H1 (cell line): ENCODE measurements at regions not wholly inside any gene's neighbourhood (a gene's known extent, or its start where the extent isn't known, plus 50 kb on each side); places are given as distances from the start of the nearest gene placed in this dataset.

Experiments
- CBX5 ChIP-seq: fragments of 300-800, 300-1000 bp; sonication (generic); IDR thresholded peaks from 2 replicates; pipeline ENCODE4 v1.7.1; 2016; ENCODE audit warnings: antibody characterized with exemption, low read length, low read depth
- CHD2 ChIP-seq: IDR thresholded peaks from 2 replicates; pipeline ENCODE4 v1.6.1; 2012; ENCODE audit warnings: low read length, improper control_type of control experiment
- CHD7 ChIP-seq: fragments of 300-600 bp; sonication (generic); IDR thresholded peaks from 2 replicates; pipeline ENCODE4 v1.7.1; 2012; ENCODE audit warnings: low read length, moderate library complexity, mild to moderate bottlenecking, inconsistent platforms; ENCODE audit not compliant: insufficient replicate concordance
- CTCF ChIP-seq, 3 experiments: IDR thresholded peaks; 1 replicate in 2 of 3; 2 replicates in 1 of 3; pipeline versions ENCODE4 v1.5.1 to v1.6.1; 2011; ENCODE audit warnings: low read length in 3 of 3, mild to moderate bottlenecking in 3 of 3, inconsistent platforms in 2 of 3, low read depth in 1 of 3, moderate library complexity in 1 of 3; ENCODE audit not compliant: insufficient read depth in 1 of 3; ENCODE audit errors: control extremely low read depth in 1 of 3
- GABPA ChIP-seq: IDR thresholded peaks from 2 replicates; pipeline ENCODE4 v1.6.1; 2011; ENCODE audit warnings: mild to moderate bottlenecking, low read length, moderate library complexity, borderline replicate concordance; ENCODE audit not compliant: insufficient read depth
- HDAC2 ChIP-seq, 2 experiments: fragments of 300-600 bp in 1 of 2; sonication (generic) in 1 of 2; IDR thresholded peaks; 2 replicates each; pipeline ENCODE4 v1.6.1; 2011 to 2012; ENCODE audit warnings: low read depth in 2 of 2, low read length in 2 of 2, mild to moderate bottlenecking in 2 of 2, moderate library complexity in 2 of 2, borderline replicate concordance in 1 of 2, inconsistent platforms in 1 of 2
- NANOG ChIP-seq: IDR thresholded peaks from 2 replicates; pipeline ENCODE4 v1.6.1; 2011; ENCODE audit warnings: low read length, low read depth, mild to moderate bottlenecking, inconsistent platforms; ENCODE audit not compliant: insufficient read depth, poor library complexity, severe bottlenecking
- PHF8 ChIP-seq: fragments of 200-600 bp; sonication (generic); conservative IDR thresholded peaks from 2 replicates; pipeline ENCODE4 v1.7.1; 2012; ENCODE audit warnings: low read depth, mild to moderate bottlenecking, inconsistent platforms, low read length, moderate library complexity
- SUZ12 ChIP-seq: fragments of 200-600 bp; sonication (generic); IDR thresholded peaks from 2 replicates; pipeline ENCODE4 v1.6.1; 2012; ENCODE audit warnings: mild to moderate bottlenecking, inconsistent platforms, low read length, moderate library complexity, mixed read lengths

- no peak for TF ChIP-seq CHD7
- no peak for TF ChIP-seq HDAC2 (IDR thresholded peaks at IDR 0.05; ENCODE audit: borderline replicate concordance in 1 of 2, low read depth in 2 of 2, low read length in 2 of 2)
- no peak for TF ChIP-seq CHD2
- no peak for TF ChIP-seq PHF8
- no peak for TF ChIP-seq CBX5
- TF ChIP-seq NANOG = no peak
- TF ChIP-seq SUZ12 = no peak
- TF ChIP-seq GABPA = no peak
- TF ChIP-seq CTCF (IDR thresholded peaks at IDR 0.05; ENCODE audit: control extremely low read depth in 1 of 3, insufficient read depth in 1 of 3, low read depth in 1 of 3, low read length in 3 of 3) = no peak
Observed at GRCh38 chr6:147067184-147067583, 137.0 kb upstream of the STXBP5 start (continued).
